Endothelial cell of umbilical vein (primary cell): ENCODE measurements at regions not wholly inside any gene's neighbourhood (a gene's known extent, or its start where the extent isn't known, plus 50 kb on each side); places are given as distances from the start of the nearest gene placed in this dataset.

ENCODE experiments used
- BruUV-seq: library from RNA; stranded (reverse); fragments of 400-500 nt; replicated peaks from 2 replicates; lab custom pipeline; 2021; lab: Mats Ljungman, UMichigan
- CTCF ChIA-PET: fragments of 300-600, 350-600 bp; sonication (Branson Sonifier 250); formaldehyde crosslinking; loops from one replicate; lab custom pipeline; 2021; ENCODE audit warnings: antibody characterized with exemption, inconsistent platforms; lab: Charles Lee
- POLR2A ChIA-PET: fragments of 300-600, 350-600 bp; sonication (Branson Sonifier 250); formaldehyde crosslinking; loops from one replicate; lab custom pipeline; 2021; ENCODE audit warnings: antibody characterized with exemption, inconsistent platforms; lab: Charles Lee
- DNase-seq: peaks from one replicate; pipeline ENCODE4 v3.0.0-alpha.2; 2011; ENCODE audit warnings: low read depth, low spot score
- FAIRE-seq: peaks from 2 replicates; lab custom pipeline; 2011; peaks lifted over from hg19 to GRCh38; lab: Jason Lieb, UNC
- H2AFZ ChIP-seq: 2 replicates; pipeline ENCODE4 v1.6.0; 2012; ENCODE audit warnings: low read depth, low read length, control low read depth, inconsistent platforms
- H3K27ac ChIP-seq: 2 replicates; pipeline ENCODE4 v1.5.1; 2011; ENCODE audit warnings: low read depth, mild to moderate bottlenecking, control low read depth, low read length, moderate library complexity; ENCODE audit not compliant: insufficient read depth
- H3K27me3 ChIP-seq, 2 experiments: 2 replicates each; pipeline versions ENCODE4 v1.6.0 to v1.6.1; 2011; ENCODE audit warnings: low read length in 2 of 2, mixed read lengths in 1 of 2; ENCODE audit not compliant: control insufficient read depth in 2 of 2, insufficient read depth in 2 of 2
- H3K36me3 ChIP-seq, 2 experiments: 2 replicates in 1 of 2; 3 replicates in 1 of 2; pipeline ENCODE4 v1.5.1; 2011; ENCODE audit warnings: low read length in 2 of 2, mild to moderate bottlenecking in 1 of 2, moderate library complexity in 1 of 2; ENCODE audit not compliant: control insufficient read depth in 2 of 2, insufficient read depth in 2 of 2; ENCODE audit errors: extremely low read depth in 1 of 2
- H3K4me1 ChIP-seq: 3 replicates; pipeline ENCODE4 v1.5.1; 2011; ENCODE audit warnings: mild to moderate bottlenecking, low read length; ENCODE audit not compliant: control insufficient read depth, insufficient read depth; ENCODE audit errors: extremely low read depth
- H3K4me2 ChIP-seq: 2 replicates; pipeline ENCODE4 v1.6.1; 2011; ENCODE audit warnings: low read length, control low read depth, mixed read lengths; ENCODE audit not compliant: insufficient read depth
- H3K4me3 ChIP-seq, 3 experiments: fragments of 200-600 bp in 1 of 3; sonication (generic), shearing (Covaris generic) in 1 of 3; replicated peaks in 1 of 3; 2 replicates each; pipeline ENCODE4 v1.5.1; 2011 to 2016; ENCODE audit warnings: control low read depth in 3 of 3, low read length in 3 of 3, mild to moderate bottlenecking in 2 of 3, inconsistent platforms in 1 of 3, low read depth in 1 of 3, moderate library complexity in 1 of 3; ENCODE audit not compliant: insufficient read depth in 1 of 3
- H3K79me2 ChIP-seq: 2 replicates; pipeline ENCODE4 v1.6.0; 2012; ENCODE audit warnings: low read length, inconsistent platforms; ENCODE audit not compliant: control insufficient read depth, insufficient read depth
- H3K9ac ChIP-seq: replicated peaks from 2 replicates; pipeline ENCODE3; 2011; ENCODE audit warnings: low read length, control low read depth; ENCODE audit not compliant: insufficient read depth; ENCODE audit errors: extremely low read depth
- H3K9me1 ChIP-seq: replicated peaks from 3 replicates; pipeline ENCODE4 v1.6.0; 2011; ENCODE audit warnings: mild to moderate bottlenecking, low read length; ENCODE audit not compliant: control insufficient read depth, insufficient read depth; ENCODE audit errors: extremely low read depth
- H3K9me3 ChIP-seq: replicated peaks from 2 replicates; pipeline ENCODE4 v1.5.1; 2012; ENCODE audit warnings: low read length, inconsistent platforms; ENCODE audit not compliant: control insufficient read depth, insufficient read depth
- H4K20me1 ChIP-seq: replicated peaks from 2 replicates; pipeline ENCODE3; 2011; ENCODE audit warnings: mild to moderate bottlenecking, low read length; ENCODE audit not compliant: control insufficient read depth, insufficient read depth; ENCODE audit errors: extremely low read depth
- CTCF ChIP-seq, 2 donors: IDR thresholded peaks; 1 replicate in 1 of 2; 2 replicates in 1 of 2; pipeline ENCODE4 v1.5.1; 2011; ENCODE audit warnings: low read length in 2 of 2, mild to moderate bottlenecking in 2 of 2, moderate library complexity in 2 of 2, control low read depth in 1 of 2, inconsistent platforms in 1 of 2, low read depth in 1 of 2; ENCODE audit not compliant: insufficient read depth in 1 of 2; ENCODE audit errors: extremely low read depth in 1 of 2
- EZH2 ChIP-seq: IDR thresholded peaks from 2 replicates; pipeline ENCODE4 v1.6.1; 2012; ENCODE audit warnings: borderline replicate concordance, low read depth, mild to moderate bottlenecking, moderate library complexity, low read length, inconsistent platforms; ENCODE audit not compliant: severe bottlenecking
- FOS ChIP-seq: IDR thresholded peaks from 2 replicates; pipeline ENCODE4 v1.6.1; 2011; ENCODE audit warnings: mild to moderate bottlenecking, low read length, moderate library complexity, borderline replicate concordance; ENCODE audit not compliant: insufficient read depth
- GATA2 ChIP-seq: IDR thresholded peaks from 2 replicates; pipeline ENCODE4 v1.7.0; 2011; ENCODE audit warnings: low read depth, mild to moderate bottlenecking, moderate library complexity, mixed read lengths, low read length; ENCODE audit not compliant: insufficient read length, insufficient read depth
- JUN ChIP-seq: IDR thresholded peaks from 2 replicates; pipeline ENCODE4 v1.6.1; 2011; ENCODE audit warnings: borderline replicate concordance, low read depth; ENCODE audit not compliant: insufficient read length, insufficient read depth
- MAX ChIP-seq: IDR thresholded peaks from 2 replicates; pipeline ENCODE4 v1.6.1; 2011; ENCODE audit not compliant: insufficient read depth, insufficient read length
- MYC ChIP-seq: IDR thresholded peaks from one replicate; pipeline ENCODE4 v1.6.1; 2011; ENCODE audit warnings: mild to moderate bottlenecking, low read depth, low read length
- POLR2A ChIP-seq: IDR thresholded peaks from 2 replicates; pipeline ENCODE4 v1.6.1; 2012; ENCODE audit warnings: low read depth, mild to moderate bottlenecking, control low read depth, low read length
- POLR2AphosphoS5 ChIP-seq: IDR thresholded peaks from 2 replicates; pipeline ENCODE4 v1.6.1; 2012; ENCODE audit warnings: low read depth, mild to moderate bottlenecking, control low read depth, low read length, moderate library complexity; ENCODE audit not compliant: insufficient read depth
- dilution Hi-C: fragments of 300-500 bp; cut with MboI; formaldehyde crosslinking; loops from one replicate; pipeline ENCODE4 v1.15.0; 2019; ENCODE audit warnings: low sequenced_read_pairs; ENCODE audit not compliant: extremely low pct_ligation_motif_present
- intact Hi-C: fragments of 100-400 bp; cut with micrococcal nuclease; formaldehyde crosslinking; loops from one replicate; pipeline ENCODE4 v1.10.0; 2022

GRCh38 chr2:62343636-62344337 is 147.9 kb downstream of the B3GNT2 start:
- Histone ChIP-seq H3K27ac (no peak overlapping the region), H3K79me2 (no peaks in the 10 kb centered on the region), H4K20me1 (no peaks in the 10 kb centered on the region), H3K9ac (no peak overlapping the region), H3K4me3 (no peak overlapping the region), H2AFZ (no peak overlapping the region), H3K36me3 (no peaks in the 10 kb centered on the region), H3K4me2 (no peak overlapping the region), H3K27me3 (no peaks in the 10 kb centered on the region), H3K9me1 (no peaks in the 10 kb centered on the region), H3K9me3 (no peaks in the 10 kb centered on the region), H3K4me1 (no peaks in the 10 kb centered on the region)
- dilution Hi-C loops, result no loop called here
- ChIA-PET CTCF (interaction anchor here (1.0 kb wide), 1 partner anchor 56 kb away, joined by 3 read pairs; no protein-coding TSS in a partner anchor), POLR2A (no interaction called here)
- no peak for TF ChIP-seq GATA2
- no peak for TF ChIP-seq MYC
- TF ChIP-seq POLR2A, result no peak
- no peak for TF ChIP-seq MAX
- no peak for TF ChIP-seq POLR2AphosphoS5
- TF ChIP-seq CTCF (IDR thresholded peaks at IDR 0.05; ENCODE audit: extremely low read depth in 1 of 2, insufficient read depth in 1 of 2, low read depth in 1 of 2, low read length in 2 of 2), result no peak
- TF ChIP-seq JUN, result no peak
- TF ChIP-seq EZH2, result no peak
- no peak for TF ChIP-seq FOS
- no TSS peak for BruUV-seq
- FAIRE-seq (no peak), DNase-seq (no peak)
- intact Hi-C loops, result no loop called here
